ENCODE measurements at regions not wholly inside any gene's neighbourhood (a gene's known extent, or its start where the extent isn't known, plus 50 kb on each side); places are given as distances from the start of the nearest gene placed in this dataset.

DNA sequence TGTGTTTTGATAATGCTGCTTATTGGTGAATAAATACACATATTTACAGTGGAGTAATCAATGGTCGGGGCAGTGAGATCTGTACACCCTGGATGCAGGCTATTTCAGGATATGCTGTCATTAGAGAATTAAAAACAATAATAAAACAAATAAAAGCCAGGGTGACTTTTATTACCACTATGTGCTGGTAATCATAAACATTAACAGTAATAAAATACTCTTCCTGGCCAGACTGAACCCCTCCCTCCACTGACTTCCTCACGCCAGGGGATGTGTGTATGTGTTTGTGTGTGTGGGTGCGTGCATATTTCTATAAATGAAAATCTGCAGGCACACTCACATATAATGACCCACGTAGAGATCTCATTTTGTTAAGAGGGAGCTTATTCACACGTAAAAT is 98.0 kb upstream of the MAP9 start:
- TF ChIP-seq FOXJ3 (CRISPR knock-in tag; IDR thresholded peaks at IDR 0.05) (no peak), JUND (IDR thresholded peaks at IDR 0.05) (no peak)
- TF ChIP-seq, protein P1, sequence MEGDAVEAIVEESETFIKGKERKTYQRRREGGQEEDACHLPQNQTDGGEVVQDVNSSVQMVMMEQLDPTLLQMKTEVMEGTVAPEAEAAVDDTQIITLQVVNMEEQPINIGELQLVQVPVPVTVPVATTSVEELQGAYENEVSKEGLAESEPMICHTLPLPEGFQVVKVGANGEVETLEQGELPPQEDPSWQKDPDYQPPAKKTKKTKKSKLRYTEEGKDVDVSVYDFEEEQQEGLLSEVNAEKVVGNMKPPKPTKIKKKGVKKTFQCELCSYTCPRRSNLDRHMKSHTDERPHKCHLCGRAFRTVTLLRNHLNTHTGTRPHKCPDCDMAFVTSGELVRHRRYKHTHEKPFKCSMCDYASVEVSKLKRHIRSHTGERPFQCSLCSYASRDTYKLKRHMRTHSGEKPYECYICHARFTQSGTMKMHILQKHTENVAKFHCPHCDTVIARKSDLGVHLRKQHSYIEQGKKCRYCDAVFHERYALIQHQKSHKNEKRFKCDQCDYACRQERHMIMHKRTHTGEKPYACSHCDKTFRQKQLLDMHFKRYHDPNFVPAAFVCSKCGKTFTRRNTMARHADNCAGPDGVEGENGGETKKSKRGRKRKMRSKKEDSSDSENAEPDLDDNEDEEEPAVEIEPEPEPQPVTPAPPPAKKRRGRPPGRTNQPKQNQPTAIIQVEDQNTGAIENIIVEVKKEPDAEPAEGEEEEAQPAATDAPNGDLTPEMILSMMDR (IDR thresholded peaks at IDR 0.05) = no peak
- TF ChIP-seq, protein P2, sequence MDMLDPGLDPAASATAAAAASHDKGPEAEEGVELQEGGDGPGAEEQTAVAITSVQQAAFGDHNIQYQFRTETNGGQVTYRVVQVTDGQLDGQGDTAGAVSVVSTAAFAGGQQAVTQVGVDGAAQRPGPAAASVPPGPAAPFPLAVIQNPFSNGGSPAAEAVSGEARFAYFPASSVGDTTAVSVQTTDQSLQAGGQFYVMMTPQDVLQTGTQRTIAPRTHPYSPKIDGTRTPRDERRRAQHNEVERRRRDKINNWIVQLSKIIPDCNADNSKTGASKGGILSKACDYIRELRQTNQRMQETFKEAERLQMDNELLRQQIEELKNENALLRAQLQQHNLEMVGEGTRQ (IDR thresholded peaks at IDR 0.05; ENCODE audit: borderline replicate concordance, low read depth, low read length) = no peak
